HepG2 (cell line): ENCODE measurements at regions not wholly inside any gene's neighbourhood (a gene's known extent, or its start where the extent isn't known, plus 50 kb on each side); places are given as distances from the start of the nearest gene placed in this dataset.

ENCODE experiments used
- ATAC-seq: fragments of 200-7000 bp; cut with Tn5 transposase; 3 replicates; pipeline ENCODE4 v1.9.1; 2020; ENCODE audit warnings: mild to moderate bottlenecking, moderate library complexity
- BruUV-seq: library from RNA; stranded (reverse); fragments of 400-500 nt; replicated peaks from 2 replicates; lab custom pipeline; 2021; lab: Mats Ljungman, UMichigan
- CTCF ChIA-PET: fragments of 300-600 bp; formaldehyde crosslinking; extraction: SDS; loops from one replicate; lab custom pipeline; 2021; ENCODE audit warnings: low total read pairs, inconsistent platforms, low intra/inter-chr PET ratio; lab: Yijun Ruan, JAX
- POLR2A ChIA-PET: fragments of 350-600 bp; sonication (Branson Sonifier 250); formaldehyde crosslinking; loops from one replicate; lab custom pipeline; 2020; ENCODE audit warnings: antibody characterized with exemption, inconsistent platforms; lab: Yijun Ruan, JAX
- DNase-seq: peaks from one replicate; pipeline ENCODE4 v3.0.0-alpha.2; 2015; ENCODE audit warnings: low spot score
- FAIRE-seq: peaks from 3 replicates; lab custom pipeline; 2011; peaks lifted over from hg19 to GRCh38; lab: Jason Lieb, UNC
- H2AFZ ChIP-seq: one replicate; pipeline ENCODE4 v1.6.1; 2011; ENCODE audit warnings: low read length, inconsistent platforms
- H3K27ac ChIP-seq: fragments of 300-600 bp; 3 replicates; pipeline ENCODE4 v1.8.0; 2011; ENCODE audit warnings: mixed run types, mild to moderate bottlenecking, mixed read lengths, low read length, inconsistent platforms; ENCODE audit not compliant: insufficient read depth; ENCODE audit errors: extremely low read length
- H3K27me3 ChIP-seq, 2 experiments: fragments of 200-600 bp in 1 of 2; 2 replicates in 1 of 2; 3 replicates in 1 of 2; pipeline versions ENCODE4 v1.6.0 to v1.8.0; 2011; ENCODE audit warnings: low read length in 2 of 2, mild to moderate bottlenecking in 2 of 2, moderate library complexity in 2 of 2, inconsistent platforms in 1 of 2; ENCODE audit not compliant: insufficient read depth in 2 of 2, control insufficient read depth in 1 of 2
- H3K36me3 ChIP-seq, 2 experiments: fragments of 200-600 bp in 1 of 2; replicated peaks in 1 of 2; 2 replicates in 1 of 2; 3 replicates in 1 of 2; pipeline versions ENCODE4 v1.5.1 to v1.8.0; 2011; ENCODE audit warnings: low read length in 2 of 2, inconsistent platforms in 1 of 2; ENCODE audit not compliant: insufficient read depth in 2 of 2, control insufficient read depth in 1 of 2
- H3K4me1 ChIP-seq: 2 replicates; pipeline ENCODE4 v1.5.1; 2012; ENCODE audit warnings: low read length, inconsistent platforms; ENCODE audit not compliant: insufficient read depth
- H3K4me2 ChIP-seq: 2 replicates; pipeline ENCODE4 v1.6.0; 2011; ENCODE audit warnings: low read depth, low read length, inconsistent platforms
- H3K4me3 ChIP-seq, 3 experiments: fragments of 200-600 bp in 1 of 3; sonication (generic), shearing (Covaris generic) in 1 of 3; replicated peaks in 1 of 3; 2 replicates each; pipeline ENCODE4 v1.5.1; 2011 to 2016; ENCODE audit warnings: low read length in 3 of 3, inconsistent platforms in 2 of 3, low read depth in 2 of 3, mild to moderate bottlenecking in 2 of 3, control low read depth in 1 of 3, mixed read lengths in 1 of 3; ENCODE audit not compliant: insufficient read depth in 1 of 3
- H3K79me2 ChIP-seq: one replicate; pipeline ENCODE4 v1.6.1; 2011; ENCODE audit warnings: low read length, inconsistent platforms; ENCODE audit not compliant: insufficient read depth
- H3K9ac ChIP-seq: 2 replicates; pipeline ENCODE4 v1.6.0; 2011; ENCODE audit warnings: mild to moderate bottlenecking, low read depth, low read length, inconsistent platforms; ENCODE audit not compliant: insufficient read depth
- H3K9me3 ChIP-seq: 2 replicates; pipeline ENCODE4 v1.5.1; 2012; ENCODE audit warnings: mild to moderate bottlenecking, low read length
- H4K20me1 ChIP-seq: 2 replicates; pipeline ENCODE4 v1.6.0; 2011; ENCODE audit warnings: inconsistent platforms, mild to moderate bottlenecking, low read length, moderate library complexity; ENCODE audit not compliant: insufficient read depth
- BRF2 ChIP-seq: sonication (generic); formaldehyde crosslinking; IDR thresholded peaks from 2 replicates; pipeline ENCODE4 v1.8.1; 2022; ENCODE audit warnings: mild to moderate bottlenecking, missing genetic modification reagents
- CAMTA2 ChIP-seq: sonication (generic); formaldehyde crosslinking; IDR thresholded peaks from 2 replicates; pipeline ENCODE4 v1.4.0; 2020; ENCODE audit warnings: mild to moderate bottlenecking, missing genetic modification reagents, borderline replicate concordance
- CEBPB ChIP-seq: IDR thresholded peaks from 2 replicates; pipeline ENCODE4 v1.6.1; 2011; ENCODE audit warnings: low read depth, low read length, improper control_type of control experiment, borderline replicate concordance
- EP300 ChIP-seq, 3 experiments: sonication (generic) in 1 of 3; formaldehyde crosslinking in 1 of 3; IDR thresholded peaks; 2 replicates each; pipeline versions ENCODE4 v1.5.1 to v1.6.1; 2011 to 2020; ENCODE audit warnings: low read depth in 2 of 3, low read length in 2 of 3, borderline replicate concordance in 1 of 3, improper control_type of control experiment in 1 of 3, mild to moderate bottlenecking in 1 of 3, missing genetic modification reagents in 1 of 3, moderate library complexity in 1 of 3
- MED1 ChIP-seq: sonication (generic); formaldehyde crosslinking; IDR thresholded peaks from 2 replicates; pipeline ENCODE4 v1.4.0; 2020; ENCODE audit warnings: missing genetic modification reagents
- PRMT3 ChIP-seq: sonication (generic); formaldehyde crosslinking; IDR thresholded peaks from 2 replicates; pipeline ENCODE4 v1.8.1; 2022; ENCODE audit warnings: low read depth, mild to moderate bottlenecking, moderate library complexity, missing genetic modification reagents, borderline replicate concordance
- RFX5 ChIP-seq: IDR thresholded peaks from 2 replicates; pipeline ENCODE4 v1.6.1; 2011; ENCODE audit warnings: low read depth, low read length, improper control_type of control experiment
- SIN3B ChIP-seq: fragments of 150-350 bp; IDR thresholded peaks from 2 replicates; pipeline ENCODE4 v1.6.1; 2014; ENCODE audit warnings: low read length
- XRCC5 ChIP-seq: fragments of 200-400 bp; formaldehyde crosslinking; optimal IDR thresholded peaks from 2 replicates; pipeline ENCODE3; 2017; ENCODE audit warnings: mild to moderate bottlenecking, low read length
- ZBTB14 ChIP-seq: sonication (generic); formaldehyde crosslinking; IDR thresholded peaks from 2 replicates; pipeline ENCODE4 v1.4.0; 2020; ENCODE audit warnings: missing genetic modification reagents
- ZBTB7B ChIP-seq: sonication (generic); formaldehyde crosslinking; IDR thresholded peaks from 2 replicates; pipeline ENCODE4 v1.4.0; 2020; ENCODE audit warnings: missing genetic modification reagents
- ZFX ChIP-seq: sonication (generic); formaldehyde crosslinking; IDR thresholded peaks from 2 replicates; pipeline ENCODE4 v1.4.0; 2020; ENCODE audit warnings: mild to moderate bottlenecking, low read depth, missing genetic modification reagents, moderate library complexity
- ZNF615 ChIP-seq: sonication (generic); formaldehyde crosslinking; IDR thresholded peaks from 2 replicates; pipeline ENCODE4 v1.5.0; 2020; ENCODE audit warnings: mild to moderate bottlenecking, missing genetic modification reagents, borderline replicate concordance
- ZNF766 ChIP-seq: sonication (generic); formaldehyde crosslinking; IDR thresholded peaks from 2 replicates; pipeline ENCODE4 v1.5.0; 2020; ENCODE audit warnings: missing genetic modification reagents, borderline replicate concordance
- WGBS: methylation state at CpG from one replicate; pipeline ENCODE4 v1.1.6; 2017; ENCODE audit warnings: low lambda C conversion rate; 5-methylcytosine and 5-hydroxymethylcytosine counted together
- in situ Hi-C: cut with HindIII; loops from 2 replicates; pipeline ENCODE4 v1.10.0; 2017; ENCODE audit warnings: low pct_unique_long_range_greater_than_20kb; ENCODE audit not compliant: extremely low pct_ligation_motif_present
- intact Hi-C: fragments of 100-400 bp; cut with micrococcal nuclease; formaldehyde crosslinking; loops from one replicate; pipeline ENCODE4 v1.10.0; 2022; ENCODE audit not compliant: unreplicated experiment

GRCh38 chr2:237158194-237158593, 72.5 kb downstream of the COPS8 start:
- no TSS peak for BruUV-seq
- CTCF ChIA-PET = no interaction called here
- ATAC-seq (no peak), DNase-seq (no peak), FAIRE-seq (no peak)
- intact Hi-C loops = no loop called here
- Histone ChIP-seq H3K36me3 (no peaks in the 10 kb centered on the region), H2AFZ (no peak overlapping the region), H3K27ac (no peak overlapping the region), H3K9me3 (no peaks in the 10 kb centered on the region), H3K4me1 (no peaks in the 10 kb centered on the region), H3K79me2 (no peaks in the 10 kb centered on the region), H4K20me1 (no peaks in the 10 kb centered on the region), H3K27me3 (peaks cover 1 to 16% of the 10 kb centered on the region in 2 experiments; a peak in 2 of 5 replicates), H3K4me2 (no peak overlapping the region), H3K4me3 (no peak overlapping the region), H3K9ac (no peak overlapping the region)
- in situ Hi-C loops = loop anchor here (5.0 to 10.0 kb wide), 3 partner anchors 167 to 414 kb away; partner anchors contain the start of gene COL6A3
- POLR2A ChIA-PET = no interaction called here
- TF ChIP-seq ZFX (CRISPR knock-in tag) (no peak), CEBPB (no peak), XRCC5 (no peak), PRMT3 (CRISPR knock-in tag) (no peak), ZNF615 (CRISPR knock-in tag) (no peak), ZBTB14 (CRISPR knock-in tag) (no peak), MED1 (CRISPR knock-in tag) (no peak), SIN3B (no peak), EP300 (IDR thresholded peaks at IDR 0.05; ENCODE audit: low read depth in 2 of 2, low read length in 2 of 2) (no peak), EP300 (CRISPR knock-in tag; IDR thresholded peaks at IDR 0.05; ENCODE audit: borderline replicate concordance) (no peak), RFX5 (no peak), ZNF766 (CRISPR knock-in tag) (no peak), ZBTB7B (CRISPR knock-in tag) (no peak), CAMTA2 (CRISPR knock-in tag) (no peak), BRF2 (CRISPR knock-in tag) (no peak)
- WGBS = 26% methylated on average over 7 of the region's 7 CpGs
